ENCODE measurements at regions not wholly inside any gene's neighbourhood (a gene's known extent, or its start where the extent isn't known, plus 50 kb on each side); places are given as distances from the start of the nearest gene placed in this dataset.

DNA sequence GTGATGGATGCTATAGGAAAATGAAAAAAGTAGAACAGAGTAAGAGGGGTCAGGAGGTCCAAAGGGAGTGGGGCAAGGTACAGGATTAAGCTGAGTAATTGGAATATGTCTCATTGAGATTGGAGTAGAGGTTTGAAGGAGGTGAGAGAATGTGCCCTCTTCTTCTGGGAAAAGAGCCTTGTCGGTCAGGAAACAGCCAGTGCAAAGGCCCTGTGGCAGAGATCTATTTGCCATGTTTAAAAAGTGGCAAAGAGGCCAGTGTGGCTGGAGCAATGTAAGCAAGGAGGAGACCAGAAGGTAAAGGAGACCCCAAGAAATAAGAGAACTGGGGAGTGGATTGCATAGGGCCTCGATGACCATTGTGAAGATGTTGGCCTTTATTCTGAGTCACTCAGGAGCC, 706.5 kb downstream of the MED13L start:
- TF ChIP-seq, protein P1, sequence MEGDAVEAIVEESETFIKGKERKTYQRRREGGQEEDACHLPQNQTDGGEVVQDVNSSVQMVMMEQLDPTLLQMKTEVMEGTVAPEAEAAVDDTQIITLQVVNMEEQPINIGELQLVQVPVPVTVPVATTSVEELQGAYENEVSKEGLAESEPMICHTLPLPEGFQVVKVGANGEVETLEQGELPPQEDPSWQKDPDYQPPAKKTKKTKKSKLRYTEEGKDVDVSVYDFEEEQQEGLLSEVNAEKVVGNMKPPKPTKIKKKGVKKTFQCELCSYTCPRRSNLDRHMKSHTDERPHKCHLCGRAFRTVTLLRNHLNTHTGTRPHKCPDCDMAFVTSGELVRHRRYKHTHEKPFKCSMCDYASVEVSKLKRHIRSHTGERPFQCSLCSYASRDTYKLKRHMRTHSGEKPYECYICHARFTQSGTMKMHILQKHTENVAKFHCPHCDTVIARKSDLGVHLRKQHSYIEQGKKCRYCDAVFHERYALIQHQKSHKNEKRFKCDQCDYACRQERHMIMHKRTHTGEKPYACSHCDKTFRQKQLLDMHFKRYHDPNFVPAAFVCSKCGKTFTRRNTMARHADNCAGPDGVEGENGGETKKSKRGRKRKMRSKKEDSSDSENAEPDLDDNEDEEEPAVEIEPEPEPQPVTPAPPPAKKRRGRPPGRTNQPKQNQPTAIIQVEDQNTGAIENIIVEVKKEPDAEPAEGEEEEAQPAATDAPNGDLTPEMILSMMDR (IDR thresholded peaks at IDR 0.05; ENCODE audit: low read depth, low read length), result no peak
- H3K4me3 ChIP-seq (ENCODE audit: low read depth, low read length), result no peak overlapping the region
- DNase-seq (ENCODE audit: low read depth, low spot score), result no peak
- in situ Hi-C loops (cut with HindIII; ENCODE audit: low sequenced_read_pairs), result no loop called here

DNA sequence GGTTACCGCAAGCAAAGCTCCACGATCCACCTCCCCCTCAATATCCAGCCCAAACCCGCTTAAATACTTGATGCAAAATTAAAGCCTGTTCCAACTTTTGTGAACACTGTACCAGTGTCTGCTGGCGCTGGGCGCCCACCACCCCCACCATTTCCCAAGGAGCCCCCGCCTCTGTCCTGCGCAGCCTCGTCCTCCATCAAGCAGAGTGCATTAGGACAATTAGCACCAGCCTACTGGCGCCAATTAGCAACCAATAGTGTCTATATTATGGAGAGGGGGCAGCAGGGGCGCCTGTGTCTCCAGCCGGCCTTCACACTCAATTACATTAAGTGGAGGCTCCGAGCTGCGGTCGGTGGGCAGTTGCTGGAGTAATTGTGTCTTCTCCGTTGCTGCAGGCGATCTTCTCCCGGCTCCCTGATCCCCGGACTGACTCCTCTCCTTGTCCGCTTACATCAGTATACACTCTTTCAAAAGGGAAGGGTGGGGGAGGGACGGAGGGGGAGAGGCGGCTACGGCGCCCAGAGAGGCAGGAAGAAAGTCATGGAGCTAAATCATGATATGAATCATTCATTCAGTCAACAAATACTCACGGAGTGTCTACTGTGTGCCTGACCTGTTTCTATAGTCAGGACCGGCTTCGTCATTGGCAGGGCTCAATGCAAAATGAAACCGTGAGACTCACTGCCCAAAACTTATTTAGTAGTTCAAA, 707.3 kb downstream of the MED13L start:
- TF ChIP-seq, protein P1 (IDR thresholded peaks at IDR 0.05; ENCODE audit: low read depth, low read length), result no peak
- peak; percentile 52 for DNase-seq (ENCODE audit: low read depth, low spot score)
- in situ Hi-C loops (cut with HindIII; ENCODE audit: low sequenced_read_pairs), result no loop called here
- H3K4me3 ChIP-seq (ENCODE audit: low read depth, low read length), result peak overlapping the region; percentile 39

DNA sequence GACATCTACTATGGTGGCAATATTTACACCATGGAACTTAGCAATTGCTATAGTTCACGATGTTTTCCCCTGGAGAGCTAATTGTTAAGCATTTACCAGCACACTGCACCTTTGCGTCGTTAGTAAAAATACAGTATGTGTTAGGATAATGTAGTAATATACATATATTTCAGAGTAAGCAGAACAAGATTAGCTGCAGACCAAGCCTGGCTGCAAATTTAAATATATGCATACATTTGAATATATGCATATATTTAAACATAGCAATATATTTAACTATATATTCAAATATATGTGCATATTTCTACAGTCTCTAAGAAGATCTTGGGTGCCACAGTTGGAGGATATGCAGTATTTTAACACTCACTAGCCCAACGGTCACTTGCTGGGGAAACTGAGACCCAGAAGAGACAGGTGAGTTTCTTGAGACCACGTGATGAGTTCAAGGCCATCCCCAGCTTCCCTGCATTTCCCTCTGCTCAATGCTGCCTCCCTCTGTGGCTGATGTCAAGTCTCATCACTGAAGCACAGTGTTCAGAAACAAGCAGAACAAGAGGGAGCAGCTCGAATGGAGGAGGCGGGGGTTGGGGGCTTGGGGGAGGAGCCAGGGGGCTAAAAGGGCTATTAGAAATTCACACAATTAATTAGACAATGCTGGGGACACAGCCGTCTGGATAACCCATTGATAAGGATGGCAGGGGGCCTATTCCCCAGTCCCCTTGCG, 708.0 kb downstream of the MED13L start:
- in situ Hi-C loops (cut with HindIII; ENCODE audit: low sequenced_read_pairs), result no loop called here

DNA sequence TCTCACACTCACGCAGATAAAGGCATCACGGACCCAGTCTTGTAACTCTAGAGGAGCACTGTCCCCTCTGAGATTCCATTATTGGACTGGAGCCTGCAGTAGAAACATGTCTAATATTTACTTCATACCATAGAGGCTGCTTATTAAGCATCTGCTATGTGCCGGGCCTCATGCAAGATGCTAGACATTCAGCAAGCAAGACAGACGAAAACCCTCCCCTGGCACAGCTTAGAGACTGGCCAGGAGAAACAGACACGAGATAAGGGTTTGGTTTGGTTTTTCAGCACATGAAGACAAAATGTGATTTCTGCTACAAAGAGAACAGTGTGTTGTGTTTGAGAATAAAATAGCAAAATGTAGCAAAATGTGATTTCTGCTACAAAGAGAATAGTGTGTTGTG, 719.2 kb downstream of the MED13L start:
- in situ Hi-C loops (cut with HindIII; ENCODE audit: low sequenced_read_pairs), result no loop called here
- H3K4me3 ChIP-seq (ENCODE audit: low read depth, low read length), result no peak overlapping the region
- DNase-seq (ENCODE audit: low read depth, low spot score), result no peak
- TF ChIP-seq, protein P1 (IDR thresholded peaks at IDR 0.05; ENCODE audit: low read depth, low read length), result no peak

More for the DNA sequence above, 708.0 kb downstream of the MED13L start:
- H3K4me3 ChIP-seq (ENCODE audit: low read depth, low read length), result peak overlapping the region; percentile 39
- TF ChIP-seq, protein P1 (IDR thresholded peaks at IDR 0.05; ENCODE audit: low read depth, low read length), result no peak
- peak; percentile 22 for DNase-seq (ENCODE audit: low read depth, low spot score)

DNA sequence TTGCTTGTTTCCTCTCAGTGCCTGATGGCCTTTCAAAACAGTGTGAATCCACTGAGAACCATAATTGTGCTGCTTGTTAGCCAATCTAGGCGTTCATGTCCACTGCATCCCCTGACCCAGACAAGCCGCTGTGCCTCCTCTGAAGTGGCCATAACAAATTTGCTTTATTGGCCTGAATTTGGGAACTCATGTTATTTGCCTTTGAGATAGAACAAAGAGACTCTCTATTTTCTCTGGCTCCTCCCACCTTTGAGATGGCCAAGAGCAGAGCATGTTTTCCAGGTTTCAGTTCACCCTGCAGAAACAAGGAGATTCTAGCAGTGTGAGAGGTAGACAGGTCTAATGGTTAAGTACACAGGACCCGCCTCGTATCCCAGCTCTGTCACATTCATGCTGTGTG, 723.9 kb downstream of the MED13L start:
- no peak for DNase-seq (ENCODE audit: low read depth, low spot score)
- TF ChIP-seq, protein P1 (IDR thresholded peaks at IDR 0.05; ENCODE audit: low read depth, low read length), result no peak
- no peak overlapping the region for H3K4me3 ChIP-seq (ENCODE audit: low read depth, low read length)
- in situ Hi-C loops (cut with HindIII; ENCODE audit: low sequenced_read_pairs), result no loop called here

DNA sequence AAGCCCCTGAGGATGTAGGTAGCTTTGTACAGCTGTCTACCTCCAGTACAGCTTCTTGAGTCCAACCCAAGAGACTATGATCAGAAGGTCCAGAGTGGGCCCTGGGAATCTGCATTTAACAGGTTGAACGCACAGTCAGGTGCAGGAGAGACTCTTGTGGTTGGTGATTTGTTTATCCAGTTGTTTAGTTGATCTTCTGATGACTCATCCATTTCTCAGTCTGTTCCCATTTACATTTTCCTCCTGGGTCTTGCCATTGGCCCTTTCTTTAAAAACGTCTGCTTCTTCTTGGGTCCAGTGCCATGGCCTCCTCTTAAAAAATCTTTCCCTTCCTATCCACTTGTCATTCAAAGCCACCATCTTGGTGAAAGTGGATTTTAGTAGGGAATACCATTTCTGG, 734.2 kb downstream of the MED13L start:
- no peak overlapping the region for H3K4me3 ChIP-seq (ENCODE audit: low read depth, low read length)
- TF ChIP-seq, protein P1 (IDR thresholded peaks at IDR 0.05; ENCODE audit: low read depth, low read length), result no peak
- no peak for DNase-seq (ENCODE audit: low read depth, low spot score)
- in situ Hi-C loops (cut with HindIII; ENCODE audit: low sequenced_read_pairs), result no loop called here

All from astrocyte of the spinal cord (primary cell).